Suprapubic skin (tissue), 4 donors: ENCODE measurements at regions not wholly inside any gene's neighbourhood (a gene's known extent, or its start where the extent isn't known, plus 50 kb on each side); places are given as distances from the start of the nearest gene placed in this dataset.

ENCODE experiments used
- DNase-seq, 2 donors: peaks; one replicate each; pipeline ENCODE4 v3.0.0-alpha.2; 2019; ENCODE audit warnings: low spot score in 2 of 2
- H3K27ac ChIP-seq: fragments of 200-600 bp; sonication (generic); one replicate; pipeline ENCODE4 v1.5.1; 2019
- H3K27me3 ChIP-seq: fragments of 200-600 bp; sonication (generic); one replicate; pipeline ENCODE4 v1.5.1; 2019
- H3K36me3 ChIP-seq: fragments of 200-600 bp; sonication (generic); one replicate; pipeline ENCODE4 v1.5.1; 2019
- H3K4me1 ChIP-seq: fragments of 200-600 bp; sonication (generic); one replicate; pipeline ENCODE4 v1.5.1; 2019
- H3K4me3 ChIP-seq: fragments of 200-600 bp; sonication (generic); one replicate; pipeline ENCODE4 v1.5.1; 2019; ENCODE audit warnings: mild to moderate bottlenecking
- H3K9me3 ChIP-seq: fragments of 200-600 bp; sonication (generic); one replicate; pipeline ENCODE4 v1.5.1; 2019
- EP300 ChIP-seq: sonication (generic); formaldehyde crosslinking; IDR thresholded peaks from one replicate; pipeline ENCODE4 v1.6.1; 2017; ENCODE audit warnings: antibody characterized with exemption
- POLR2A ChIP-seq, 2 donors: fragments of 450-650 bp; IDR thresholded peaks; one replicate each; pipeline ENCODE4 v1.6.1; 2017; ENCODE audit warnings: antibody characterized with exemption in 2 of 2, mild to moderate bottlenecking in 2 of 2, moderate library complexity in 2 of 2
- POLR2AphosphoS5 ChIP-seq, 3 donors: sonication (generic); formaldehyde crosslinking; IDR thresholded peaks; one replicate each; pipeline ENCODE4 v1.6.1; 2017; ENCODE audit warnings: antibody characterized with exemption in 3 of 3
- WGBS: methylation state at CpG from one replicate; pipeline ENCODE4 v1.1.5; 2018; 5-methylcytosine and 5-hydroxymethylcytosine counted together
- TF ChIP-seq, protein P1 (sequence below), 2 donors: fragments of 200-600 bp in 1 of 2; fragments of 450-650 bp in 1 of 2; sonication (generic) in 1 of 2; IDR thresholded peaks; one replicate each; pipeline ENCODE4 v1.5.1; 2016 to 2019; ENCODE audit warnings: antibody characterized with exemption in 2 of 2, mild to moderate bottlenecking in 1 of 2, moderate library complexity in 1 of 2

DNA sequence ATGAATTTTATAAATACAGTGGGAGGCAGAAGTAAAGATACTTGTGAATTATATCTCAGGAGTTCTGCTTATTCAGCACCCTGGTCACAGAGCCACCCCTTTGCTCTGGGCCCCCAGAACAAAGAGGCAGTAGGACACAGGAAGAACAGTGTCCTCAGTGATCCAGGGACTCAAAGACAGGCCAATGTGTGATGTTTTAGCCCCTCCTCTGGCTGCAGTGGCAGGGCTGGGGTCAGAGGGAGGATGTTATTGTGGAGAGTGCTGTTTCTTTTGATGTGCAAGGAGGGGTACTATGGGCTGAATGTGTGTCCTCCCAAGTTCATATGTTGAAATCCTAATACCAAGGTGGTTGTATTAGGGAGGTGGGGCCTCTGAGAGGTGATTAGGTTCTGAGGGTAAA is 74.1 kb upstream of the MAP3K7 start:
- Histone ChIP-seq H3K36me3 (no peaks in the 10 kb centered on the region), H3K4me3 (no peak overlapping the region), H3K27me3 (no peaks in the 10 kb centered on the region), H3K27ac (no peak overlapping the region), H3K9me3 (no peaks in the 10 kb centered on the region), H3K4me1 (no peaks in the 10 kb centered on the region)
- no peak for DNase-seq
- TF ChIP-seq POLR2AphosphoS5 (IDR thresholded peaks at IDR 0.05) (no peak), EP300 (no peak), POLR2A (IDR thresholded peaks at IDR 0.05) (no peak)
- TF ChIP-seq, protein P1, sequence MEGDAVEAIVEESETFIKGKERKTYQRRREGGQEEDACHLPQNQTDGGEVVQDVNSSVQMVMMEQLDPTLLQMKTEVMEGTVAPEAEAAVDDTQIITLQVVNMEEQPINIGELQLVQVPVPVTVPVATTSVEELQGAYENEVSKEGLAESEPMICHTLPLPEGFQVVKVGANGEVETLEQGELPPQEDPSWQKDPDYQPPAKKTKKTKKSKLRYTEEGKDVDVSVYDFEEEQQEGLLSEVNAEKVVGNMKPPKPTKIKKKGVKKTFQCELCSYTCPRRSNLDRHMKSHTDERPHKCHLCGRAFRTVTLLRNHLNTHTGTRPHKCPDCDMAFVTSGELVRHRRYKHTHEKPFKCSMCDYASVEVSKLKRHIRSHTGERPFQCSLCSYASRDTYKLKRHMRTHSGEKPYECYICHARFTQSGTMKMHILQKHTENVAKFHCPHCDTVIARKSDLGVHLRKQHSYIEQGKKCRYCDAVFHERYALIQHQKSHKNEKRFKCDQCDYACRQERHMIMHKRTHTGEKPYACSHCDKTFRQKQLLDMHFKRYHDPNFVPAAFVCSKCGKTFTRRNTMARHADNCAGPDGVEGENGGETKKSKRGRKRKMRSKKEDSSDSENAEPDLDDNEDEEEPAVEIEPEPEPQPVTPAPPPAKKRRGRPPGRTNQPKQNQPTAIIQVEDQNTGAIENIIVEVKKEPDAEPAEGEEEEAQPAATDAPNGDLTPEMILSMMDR (IDR thresholded peaks at IDR 0.05) = no peak

DNA sequence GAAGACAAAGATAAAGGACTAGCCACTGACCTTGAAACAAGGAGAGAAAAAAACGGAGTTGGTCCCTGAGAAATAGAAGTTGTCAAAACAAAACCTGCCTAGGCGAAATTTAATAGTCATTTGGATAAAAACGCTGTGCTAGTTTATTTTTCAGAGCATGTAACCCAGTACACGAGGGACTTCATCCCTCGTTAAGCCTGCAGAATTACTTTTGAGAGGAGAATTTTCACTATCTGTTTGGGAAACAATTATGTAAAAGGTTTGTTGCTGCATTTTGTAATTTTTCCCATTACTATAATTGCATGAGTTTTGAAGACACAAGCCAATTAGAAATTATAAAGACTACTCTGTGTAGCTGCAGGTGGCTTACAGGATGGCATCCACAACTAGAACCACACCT is 71.6 kb upstream of the MAP3K7 start:
- 81% methylated on average over 5 of the region's 5 CpGs for WGBS
- DNase-seq = no peak
- TF ChIP-seq POLR2A (IDR thresholded peaks at IDR 0.05) = no peak
- TF ChIP-seq EP300 = no peak
- no peak for TF ChIP-seq POLR2AphosphoS5 (IDR thresholded peaks at IDR 0.05)
- TF ChIP-seq, protein P1 (IDR thresholded peaks at IDR 0.05) = no peak
- no peak overlapping the region for H3K27ac ChIP-seq
- no peaks in the 10 kb centered on the region for H3K4me1 ChIP-seq
- H3K4me3 ChIP-seq = no peak overlapping the region
- H3K9me3 ChIP-seq = no peaks in the 10 kb centered on the region
- no peaks in the 10 kb centered on the region for H3K36me3 ChIP-seq
- H3K27me3 ChIP-seq = no peaks in the 10 kb centered on the region

DNA sequence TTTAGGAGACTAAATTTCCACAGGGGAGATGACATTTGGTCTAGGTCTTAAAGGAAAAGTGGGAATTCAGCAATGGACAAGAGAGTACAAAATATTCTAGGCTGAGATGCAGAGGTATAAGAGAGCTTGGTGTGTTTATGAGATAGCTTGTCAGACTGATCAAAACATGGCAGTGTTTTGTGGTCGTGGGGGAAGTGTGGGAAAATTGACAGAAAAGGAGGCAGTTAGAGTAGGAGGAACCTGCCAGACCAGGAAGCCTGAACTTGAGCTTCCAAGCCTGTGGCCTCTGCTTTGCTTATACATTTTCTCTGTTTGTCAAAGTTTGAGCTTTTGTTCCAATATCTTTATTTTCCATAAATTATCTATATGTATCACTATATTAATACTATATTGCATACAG is 69.5 kb upstream of the MAP3K7 start:
- H3K27me3 ChIP-seq = no peaks in the 10 kb centered on the region
- no peak overlapping the region for H3K4me3 ChIP-seq
- H3K4me1 ChIP-seq = no peaks in the 10 kb centered on the region
- WGBS = 23% methylated on average over 1 of the region's 1 CpG
- no peaks in the 10 kb centered on the region for H3K9me3 ChIP-seq
- DNase-seq = no peak
- H3K27ac ChIP-seq = no peak overlapping the region
- no peaks in the 10 kb centered on the region for H3K36me3 ChIP-seq
- TF ChIP-seq POLR2A (IDR thresholded peaks at IDR 0.05) (no peak), POLR2AphosphoS5 (IDR thresholded peaks at IDR 0.05) (no peak), EP300 (no peak)
- TF ChIP-seq, protein P1 (IDR thresholded peaks at IDR 0.05) = no peak

DNA sequence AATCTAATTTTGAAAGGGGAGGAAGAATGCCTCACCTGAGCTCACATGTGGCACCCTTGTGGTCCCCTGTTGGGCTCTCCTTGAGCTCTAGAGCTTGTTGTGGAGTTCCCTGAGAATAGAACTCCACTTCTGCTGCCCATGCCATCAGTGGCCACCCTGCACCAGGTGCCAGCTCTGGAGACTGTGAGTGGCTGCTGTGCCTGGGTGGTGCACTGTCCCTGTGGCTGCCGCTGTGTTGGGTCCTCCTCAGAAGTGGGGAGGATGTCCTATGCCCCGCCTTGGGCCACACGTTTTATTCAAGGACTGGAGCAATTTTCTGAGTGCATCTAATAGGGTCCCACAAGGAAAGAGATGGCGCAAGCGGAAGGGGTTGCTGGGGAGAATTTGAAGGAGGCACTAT is 67.9 kb upstream of the MAP3K7 start:
- Histone ChIP-seq H3K36me3 (no peaks in the 10 kb centered on the region), H3K4me3 (no peak overlapping the region), H3K27ac (no peak overlapping the region), H3K9me3 (no peaks in the 10 kb centered on the region), H3K4me1 (no peaks in the 10 kb centered on the region), H3K27me3 (no peaks in the 10 kb centered on the region)
- DNase-seq = no peak
- 81% methylated on average over 5 of the region's 5 CpGs for WGBS
- TF ChIP-seq EP300 (no peak), POLR2AphosphoS5 (IDR thresholded peaks at IDR 0.05) (no peak), POLR2A (IDR thresholded peaks at IDR 0.05) (no peak)
- TF ChIP-seq, protein P1 (IDR thresholded peaks at IDR 0.05) = no peak

DNA sequence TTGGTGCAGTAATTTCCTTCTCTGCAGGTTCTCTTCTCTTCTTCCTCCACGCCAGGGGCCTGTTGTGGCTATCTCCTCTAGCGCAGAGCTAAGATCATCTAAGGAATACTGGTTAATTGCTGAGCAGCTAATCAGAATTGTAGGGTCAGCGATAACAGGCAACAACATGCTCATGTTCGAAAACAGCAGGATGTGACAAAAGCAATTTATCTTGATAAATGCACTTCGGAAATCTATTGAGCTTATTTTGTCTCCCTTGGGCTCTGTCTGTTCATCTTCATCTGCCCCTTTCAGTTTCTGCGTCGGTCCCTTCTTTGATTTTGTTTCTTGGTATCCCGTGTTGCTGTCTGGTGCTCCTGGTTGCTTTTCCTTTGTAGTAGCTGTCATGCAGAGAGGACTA is 67.3 kb upstream of the MAP3K7 start:
- WGBS = 68% methylated on average over 8 of the region's 8 CpGs
- Histone ChIP-seq H3K4me1 (no peaks in the 10 kb centered on the region), H3K4me3 (no peak overlapping the region), H3K27me3 (no peaks in the 10 kb centered on the region), H3K27ac (no peak overlapping the region), H3K36me3 (no peaks in the 10 kb centered on the region), H3K9me3 (no peaks in the 10 kb centered on the region)
- DNase-seq = no peak
- no peak for TF ChIP-seq EP300
- TF ChIP-seq, protein P1 (IDR thresholded peaks at IDR 0.05) = no peak
- no peak for TF ChIP-seq POLR2AphosphoS5 (IDR thresholded peaks at IDR 0.05)
- TF ChIP-seq POLR2A (IDR thresholded peaks at IDR 0.05) = no peak
